Ramos (cell line): ENCODE measurements at regions not wholly inside any gene's neighbourhood (a gene's known extent, or its start where the extent isn't known, plus 50 kb on each side); places are given as distances from the start of the nearest gene placed in this dataset.

Experiments used
- in situ Hi-C: fragments of 300-500 bp; cut with MboI; formaldehyde crosslinking; loops from one replicate; pipeline ENCODE4 v1.14.3; 2022; ENCODE audit warnings: low sequenced_read_pairs; ENCODE audit not compliant: unreplicated experiment

GRCh38 chr3:34832865-34833508 is 806.3 kb upstream of the ARPP21 start:
- in situ Hi-C loops: no loop called here

- in situ Hi-C loops: no loop called here
Observed at GRCh38 chr3:34837848-34838741, 801.2 kb upstream of the ARPP21 start.

- in situ Hi-C loops: no loop called here
Observed at GRCh38 chr3:34842706-34843480, 796.4 kb upstream of the ARPP21 start.

GRCh38 chr3:34844323-34844620 is 795.1 kb upstream of the ARPP21 start:
- in situ Hi-C loops: no loop called here

- in situ Hi-C loops: no loop called here
Observed at GRCh38 chr3:34851137-34851536, 788.2 kb upstream of the ARPP21 start.

GRCh38 chr3:34852844-34853439 is 786.4 kb upstream of the ARPP21 start:
- in situ Hi-C loops: no loop called here

DNA sequence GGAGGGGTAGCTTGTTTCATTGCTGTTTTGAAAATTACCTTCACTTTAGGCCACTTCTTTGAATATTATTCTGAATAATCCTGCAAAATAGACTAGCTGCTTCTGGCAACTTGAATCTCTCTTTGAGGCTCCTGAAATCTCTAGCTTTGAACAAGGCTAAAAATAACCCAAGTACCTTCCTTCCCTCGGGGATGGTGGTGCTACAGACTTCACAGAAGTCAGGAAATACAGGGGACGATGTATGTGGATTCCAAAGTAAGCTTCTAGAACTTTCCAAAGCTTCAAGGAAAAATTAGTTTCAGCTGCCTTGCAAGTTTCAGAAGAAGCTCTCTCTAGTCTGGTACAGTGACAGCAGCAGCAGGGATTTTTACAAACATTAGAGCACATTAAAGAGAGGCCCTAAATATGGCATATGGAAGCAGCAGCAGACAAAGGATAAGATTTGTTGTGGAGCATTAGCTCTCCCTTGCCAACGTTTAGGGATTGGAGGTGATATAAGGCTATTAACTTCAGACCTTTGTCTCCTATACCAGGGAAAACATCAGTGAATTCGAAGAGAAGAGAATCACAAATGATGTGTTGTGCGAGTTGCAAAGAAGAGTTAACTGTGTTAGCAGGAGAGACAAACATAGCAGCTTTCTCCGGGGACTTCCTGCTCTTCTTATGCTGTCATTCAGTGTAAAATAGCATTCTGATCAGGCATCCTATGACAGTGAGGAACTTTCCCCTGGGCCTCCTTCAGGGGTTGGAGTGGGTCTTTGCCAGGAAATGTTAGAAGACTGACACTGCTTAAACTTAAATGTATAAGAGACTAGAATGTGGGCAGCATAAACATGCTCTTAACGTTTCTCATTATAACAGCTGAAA is 783.0 kb upstream of the ARPP21 start:
- in situ Hi-C loops: no loop called here

DNA sequence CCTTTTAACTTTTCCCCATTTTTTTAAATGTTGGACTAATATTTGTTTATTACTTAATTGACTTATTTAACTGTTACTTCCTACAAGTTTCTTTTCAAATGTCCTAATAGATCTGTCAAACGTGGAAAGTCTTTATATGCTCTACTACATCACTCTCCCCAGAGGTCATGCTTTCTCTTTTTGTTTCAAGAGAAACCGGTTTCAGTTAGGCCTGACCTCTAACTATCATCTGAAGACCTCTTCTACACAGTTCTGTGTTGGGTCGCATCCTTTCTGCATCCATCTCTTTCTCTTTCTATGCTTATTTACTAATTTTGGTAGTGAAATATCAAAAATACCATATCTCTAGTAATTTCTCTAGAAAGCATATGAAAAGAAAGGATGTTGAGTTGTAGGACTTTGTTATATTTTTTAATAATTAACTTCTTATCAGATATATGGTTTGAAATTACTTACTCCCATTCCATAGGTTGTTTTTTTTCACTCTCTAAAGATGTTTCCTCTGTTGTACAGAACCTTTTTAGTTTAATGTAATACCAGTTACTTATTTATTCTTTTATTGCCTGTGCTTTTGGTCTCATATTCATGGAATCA is 781.2 kb upstream of the ARPP21 start:
- in situ Hi-C loops: no loop called here

DNA sequence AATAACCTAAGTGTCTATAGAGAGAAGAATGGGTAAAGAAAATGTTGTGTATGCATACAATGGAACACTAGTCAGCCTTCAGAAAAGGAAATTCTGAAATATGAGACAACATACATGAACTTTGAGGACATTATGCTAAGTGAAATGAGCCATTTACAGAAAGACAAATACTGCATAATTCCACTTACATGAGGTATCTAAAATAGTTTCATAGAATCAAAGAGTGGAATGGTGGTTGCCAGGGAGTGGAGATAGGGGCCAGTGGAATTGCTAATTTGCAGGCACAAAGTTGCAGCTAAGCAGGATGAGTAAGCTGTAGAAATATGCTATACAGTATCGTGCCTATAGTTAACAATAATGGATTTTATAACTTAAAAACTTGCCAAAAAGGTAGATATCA is 779.6 kb upstream of the ARPP21 start:
- in situ Hi-C loops: no loop called here

DNA sequence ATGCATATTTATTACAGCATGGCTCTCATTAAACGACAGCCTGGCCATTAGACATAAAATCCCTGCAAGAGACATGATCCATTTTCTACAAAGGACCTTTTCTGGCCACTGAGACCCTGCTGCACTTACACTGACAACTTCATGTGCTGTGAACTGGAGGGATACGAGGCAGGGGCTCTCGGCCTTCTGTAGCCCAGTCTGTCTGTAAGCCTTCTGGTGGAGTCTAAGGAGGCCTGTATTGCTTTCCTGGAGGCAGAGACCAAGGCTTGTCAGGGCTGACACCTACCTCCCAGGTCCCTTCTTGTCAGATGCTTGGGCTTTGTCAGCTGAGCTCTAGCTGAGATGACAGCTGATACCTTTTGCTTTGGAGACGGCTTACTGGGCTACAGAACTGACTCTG is 776.9 kb upstream of the ARPP21 start:
- in situ Hi-C loops: no loop called here

DNA sequence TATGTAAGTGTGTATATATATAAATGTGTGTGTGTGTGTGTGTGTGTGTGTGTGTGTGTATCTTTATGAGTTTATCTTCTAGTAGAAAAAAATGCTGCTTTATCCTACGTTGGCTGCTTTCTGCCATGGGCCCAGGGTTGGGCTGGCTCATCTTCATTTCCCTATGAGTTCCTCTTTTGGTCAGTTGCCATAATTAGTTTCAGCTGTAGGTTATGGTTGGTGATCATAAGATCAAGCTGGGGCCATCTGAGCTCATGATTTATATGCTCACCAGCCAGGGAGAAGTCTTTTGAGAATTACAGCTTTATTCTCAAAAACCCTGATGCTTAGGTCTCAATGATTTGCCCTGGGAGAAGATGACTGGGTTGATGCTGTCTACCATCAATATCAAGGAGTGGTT is 775.8 kb upstream of the ARPP21 start:
- in situ Hi-C loops: no loop called here

- in situ Hi-C loops: no loop called here
Observed at GRCh38 chr3:34864011-34864410, 775.3 kb upstream of the ARPP21 start.

- in situ Hi-C loops: no loop called here
Observed at GRCh38 chr3:34865346-34865745, 774.0 kb upstream of the ARPP21 start.

DNA sequence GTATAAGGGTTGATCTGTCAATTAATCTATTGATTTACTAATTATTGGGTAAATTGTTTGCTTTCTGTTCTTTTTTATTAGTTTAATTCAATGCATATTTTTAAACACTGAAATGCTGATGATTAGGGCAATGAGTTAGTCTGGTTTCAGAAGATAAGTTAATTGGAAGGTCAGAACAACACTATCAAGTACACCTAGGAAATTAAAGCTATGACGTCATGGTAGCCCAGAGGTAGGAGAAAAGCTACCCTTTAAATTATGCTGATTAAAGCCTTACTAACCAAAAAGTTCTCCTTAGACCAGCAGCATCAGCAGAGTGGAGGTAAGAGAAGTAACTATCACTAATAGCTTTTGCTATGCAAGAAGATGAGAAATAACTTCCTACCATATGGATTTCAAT is 770.4 kb upstream of the ARPP21 start:
- in situ Hi-C loops: no loop called here

DNA sequence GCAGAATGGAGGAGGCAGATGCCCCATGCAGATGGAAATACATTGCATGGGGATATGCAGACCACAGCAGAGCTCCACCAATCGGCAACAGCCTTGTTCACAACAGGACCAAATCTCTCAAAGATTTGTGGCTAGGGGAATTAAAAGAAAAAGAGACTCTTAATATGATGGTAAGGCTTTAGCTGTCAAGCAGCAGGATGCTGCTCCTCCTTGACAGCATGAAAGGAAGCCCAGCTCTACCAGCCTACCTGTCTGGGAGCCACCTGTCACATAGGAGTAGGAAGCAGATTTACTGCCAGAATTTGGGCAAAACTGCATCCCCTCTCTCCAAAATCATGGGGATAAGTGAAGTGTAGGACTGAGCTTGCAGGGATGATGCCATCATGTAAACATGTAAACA is 769.6 kb upstream of the ARPP21 start:
- in situ Hi-C loops: no loop called here

- in situ Hi-C loops: no loop called here
Observed at GRCh38 chr3:34872406-34872805, 766.9 kb upstream of the ARPP21 start.

DNA sequence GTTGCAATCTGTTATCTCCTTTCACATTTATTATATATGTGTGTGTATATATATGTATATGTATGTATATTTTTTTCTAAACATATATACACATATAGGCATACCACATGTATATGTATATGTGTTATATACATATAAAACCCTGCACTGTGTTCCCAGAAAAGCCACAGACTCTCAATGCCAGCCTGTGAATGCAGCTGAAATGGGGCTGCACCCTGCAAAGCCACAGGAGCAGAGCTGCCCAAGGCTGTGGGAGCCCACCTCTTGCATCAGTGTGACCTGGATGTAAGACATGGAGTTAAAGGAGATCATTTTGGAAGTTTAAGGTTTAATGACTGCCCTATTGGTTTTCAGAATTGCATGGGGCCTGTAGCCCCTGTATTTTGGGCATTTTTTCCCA is 762.3 kb upstream of the ARPP21 start:
- in situ Hi-C loops: no loop called here

DNA sequence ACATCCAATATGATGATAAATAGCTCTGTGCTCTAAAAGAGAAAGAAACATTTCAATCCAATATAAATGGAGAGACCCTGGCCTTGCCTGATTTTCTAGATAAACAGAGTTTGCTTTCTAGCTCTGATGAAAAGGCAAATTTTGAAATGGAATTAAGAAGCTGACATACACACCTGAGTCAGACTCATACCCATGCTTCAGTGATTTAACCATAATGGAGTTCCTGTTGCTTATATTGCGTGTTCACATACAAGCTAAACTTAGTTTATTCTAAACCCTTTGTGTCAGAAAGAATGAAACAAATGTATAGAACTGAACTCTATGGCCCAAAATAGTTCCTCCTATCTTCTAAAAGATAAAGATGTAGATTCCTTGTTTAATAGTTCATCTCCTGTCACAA is 760.8 kb upstream of the ARPP21 start:
- in situ Hi-C loops: no loop called here

GRCh38 chr3:34881026-34881425 is 758.3 kb upstream of the ARPP21 start:
- in situ Hi-C loops: no loop called here

DNA sequence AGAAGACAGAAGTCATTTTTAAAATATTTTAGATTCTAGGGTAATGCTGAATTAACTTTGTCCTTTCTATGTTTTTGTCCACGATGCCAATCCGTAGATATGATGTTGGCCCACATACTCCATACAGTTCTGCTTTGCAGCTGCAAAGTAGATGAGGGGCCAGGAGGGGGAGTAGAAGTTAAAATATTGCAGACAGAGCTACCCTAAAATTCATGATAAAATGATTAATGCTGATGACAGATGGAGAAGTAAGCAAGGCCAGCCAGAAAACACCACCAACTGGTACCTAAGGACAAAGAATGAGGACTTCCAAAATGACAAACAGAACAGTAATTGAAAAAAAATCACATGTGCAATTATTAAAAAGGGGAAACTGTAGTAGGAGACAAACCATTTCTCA is 756.6 kb upstream of the ARPP21 start:
- in situ Hi-C loops: no loop called here
